PFSK-1 (cell line): ENCODE measurements at regions not wholly inside any gene's neighbourhood (a gene's known extent, or its start where the extent isn't known, plus 50 kb on each side); places are given as distances from the start of the nearest gene placed in this dataset.

ENCODE experiments used
- POLR2AphosphoS5 ChIP-seq: IDR thresholded peaks from 2 replicates; pipeline ENCODE4 v1.6.1; 2012; ENCODE audit warnings: low read depth, mild to moderate bottlenecking, control low read depth, low read length, moderate library complexity
- SIN3A ChIP-seq: IDR thresholded peaks from 2 replicates; pipeline ENCODE4 v1.6.1; 2012; ENCODE audit warnings: mild to moderate bottlenecking, low read length, moderate library complexity, borderline replicate concordance; ENCODE audit not compliant: insufficient read depth
- TAF1 ChIP-seq: IDR thresholded peaks from 2 replicates; pipeline ENCODE4 v1.6.1; 2012; ENCODE audit warnings: low read length, control low read depth, borderline replicate concordance; ENCODE audit not compliant: insufficient read depth
- TF ChIP-seq, protein P1 (sequence below), 2 experiments: IDR thresholded peaks; 2 replicates each; pipeline versions ENCODE4 v1.6.1 to v1.8.0; 2011 to 2012; ENCODE audit warnings: low read depth in 2 of 2, low read length in 2 of 2, control low read depth in 1 of 2, inconsistent platforms in 1 of 2, mild to moderate bottlenecking in 1 of 2, moderate library complexity in 1 of 2; ENCODE audit not compliant: insufficient read depth in 1 of 2

DNA sequence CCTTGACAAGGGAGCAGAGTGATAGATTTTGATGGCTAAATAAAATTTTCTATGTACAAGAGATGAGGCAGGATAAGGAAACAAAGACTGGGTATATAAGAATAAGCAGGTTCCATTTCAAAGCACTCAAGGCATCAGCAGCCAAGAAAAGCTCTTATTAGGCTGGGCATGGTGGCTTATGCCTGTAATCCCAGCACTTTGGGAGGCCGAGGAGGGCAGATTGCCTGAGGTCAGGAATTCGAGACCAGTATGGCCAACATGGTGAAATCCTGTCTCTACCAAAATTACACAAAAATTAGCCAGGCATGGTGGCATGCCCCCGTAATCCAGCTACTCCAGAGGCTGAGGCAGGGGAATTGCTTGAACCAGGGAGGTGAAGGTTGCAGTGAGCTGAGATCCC lies 563.4 kb upstream of the CCDC179 start:
- no peak for TF ChIP-seq POLR2AphosphoS5
- TF ChIP-seq, protein P1, sequence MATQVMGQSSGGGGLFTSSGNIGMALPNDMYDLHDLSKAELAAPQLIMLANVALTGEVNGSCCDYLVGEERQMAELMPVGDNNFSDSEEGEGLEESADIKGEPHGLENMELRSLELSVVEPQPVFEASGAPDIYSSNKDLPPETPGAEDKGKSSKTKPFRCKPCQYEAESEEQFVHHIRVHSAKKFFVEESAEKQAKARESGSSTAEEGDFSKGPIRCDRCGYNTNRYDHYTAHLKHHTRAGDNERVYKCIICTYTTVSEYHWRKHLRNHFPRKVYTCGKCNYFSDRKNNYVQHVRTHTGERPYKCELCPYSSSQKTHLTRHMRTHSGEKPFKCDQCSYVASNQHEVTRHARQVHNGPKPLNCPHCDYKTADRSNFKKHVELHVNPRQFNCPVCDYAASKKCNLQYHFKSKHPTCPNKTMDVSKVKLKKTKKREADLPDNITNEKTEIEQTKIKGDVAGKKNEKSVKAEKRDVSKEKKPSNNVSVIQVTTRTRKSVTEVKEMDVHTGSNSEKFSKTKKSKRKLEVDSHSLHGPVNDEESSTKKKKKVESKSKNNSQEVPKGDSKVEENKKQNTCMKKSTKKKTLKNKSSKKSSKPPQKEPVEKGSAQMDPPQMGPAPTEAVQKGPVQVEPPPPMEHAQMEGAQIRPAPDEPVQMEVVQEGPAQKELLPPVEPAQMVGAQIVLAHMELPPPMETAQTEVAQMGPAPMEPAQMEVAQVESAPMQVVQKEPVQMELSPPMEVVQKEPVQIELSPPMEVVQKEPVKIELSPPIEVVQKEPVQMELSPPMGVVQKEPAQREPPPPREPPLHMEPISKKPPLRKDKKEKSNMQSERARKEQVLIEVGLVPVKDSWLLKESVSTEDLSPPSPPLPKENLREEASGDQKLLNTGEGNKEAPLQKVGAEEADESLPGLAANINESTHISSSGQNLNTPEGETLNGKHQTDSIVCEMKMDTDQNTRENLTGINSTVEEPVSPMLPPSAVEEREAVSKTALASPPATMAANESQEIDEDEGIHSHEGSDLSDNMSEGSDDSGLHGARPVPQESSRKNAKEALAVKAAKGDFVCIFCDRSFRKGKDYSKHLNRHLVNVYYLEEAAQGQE (IDR thresholded peaks at IDR 0.05; ENCODE audit: insufficient read depth in 1 of 2, low read depth in 2 of 2, low read length in 2 of 2): no peak
- TF ChIP-seq TAF1: no peak
- TF ChIP-seq SIN3A: no peak
